ENCODE measurements at regions not wholly inside any gene's neighbourhood (a gene's known extent, or its start where the extent isn't known, plus 50 kb on each side); places are given as distances from the start of the nearest gene placed in this dataset.

GRCh38 chr7:85711894-85712293, 525.0 kb upstream of the SEMA3D start:
- Mint-ChIP-seq H3K4me3 (no peak overlapping the region), H3K27ac (no peak overlapping the region), H3K4me1 (no peaks in the 10 kb centered on the region), H3K27me3 (ENCODE audit: low read depth in 3 of 3) (no peaks in the 10 kb centered on the region), H3K9me3 (peaks cover 0 to 52% (median 13%) of the 10 kb centered on the region in 6 donors), H3K36me3 (no peaks in the 10 kb centered on the region)
- no peak for DNase-seq

GRCh38 chr7:85710960-85711359, 524.1 kb upstream of the SEMA3D start:
- Mint-ChIP-seq H3K36me3 (no peaks in the 10 kb centered on the region), H3K4me1 (no peaks in the 10 kb centered on the region), H3K4me3 (no peak overlapping the region), H3K27me3 (ENCODE audit: low read depth in 3 of 3) (no peaks in the 10 kb centered on the region), H3K9me3 (peaks cover 3 to 47% (median 18%) of the 10 kb centered on the region in 6 donors), H3K27ac (no peak overlapping the region)
- DNase-seq, result no peak

- Mint-ChIP-seq H3K4me1 (no peaks in the 10 kb centered on the region), H3K27ac (no peak overlapping the region), H3K4me3 (no peak overlapping the region), H3K27me3 (ENCODE audit: low read depth in 3 of 3) (no peaks in the 10 kb centered on the region), H3K9me3 (peaks cover 7 to 46% (median 25%) of the 10 kb centered on the region in 6 donors), H3K36me3 (no peaks in the 10 kb centered on the region)
- DNase-seq, result no peak
These were observed 521.4 kb upstream of the SEMA3D start for GRCh38 chr7:85708221-85708620.

- no peak overlapping the region for H3K27ac Mint-ChIP-seq
- no peak for DNase-seq
- no peaks in the 10 kb centered on the region for H3K27me3 Mint-ChIP-seq (ENCODE audit: low read depth in 3 of 3)
- no peaks in the 10 kb centered on the region for H3K36me3 Mint-ChIP-seq
- no peak overlapping the region for H3K4me3 Mint-ChIP-seq
- no peaks in the 10 kb centered on the region for H3K4me1 Mint-ChIP-seq
- peaks cover 7 to 30% (median 18%) of the 10 kb centered on the region in 6 donors for H3K9me3 Mint-ChIP-seq
These were observed 518.2 kb upstream of the SEMA3D start for GRCh38 chr7:85705076-85705475.

GRCh38 chr7:85703251-85704010, 516.6 kb upstream of the SEMA3D start:
- Mint-ChIP-seq H3K4me3 (no peak overlapping the region), H3K27me3 (ENCODE audit: low read depth in 3 of 3) (no peaks in the 10 kb centered on the region), H3K4me1 (no peaks in the 10 kb centered on the region), H3K36me3 (no peaks in the 10 kb centered on the region), H3K9me3 (peaks cover 7 to 20% (median 13%) of the 10 kb centered on the region in 6 donors), H3K27ac (no peak overlapping the region)
- DNase-seq, result no peak

- Mint-ChIP-seq H3K36me3 (no peaks in the 10 kb centered on the region), H3K4me3 (no peak overlapping the region), H3K27me3 (ENCODE audit: low read depth in 3 of 3) (no peaks in the 10 kb centered on the region)
These were observed 515.5 kb upstream of the SEMA3D start for GRCh38 chr7:85702348-85702747.

GRCh38 chr7:85699482-85699881, 512.6 kb upstream of the SEMA3D start:
- H3K4me3 Mint-ChIP-seq, result no peak overlapping the region
- no peaks in the 10 kb centered on the region for H3K36me3 Mint-ChIP-seq
- peaks cover 2 to 17% (median 7%) of the 10 kb centered on the region in 6 donors for H3K9me3 Mint-ChIP-seq
- no peaks in the 10 kb centered on the region for H3K27me3 Mint-ChIP-seq (ENCODE audit: low read depth in 3 of 3)
- no peak for DNase-seq
- no peaks in the 10 kb centered on the region for H3K4me1 Mint-ChIP-seq
- no peak overlapping the region for H3K27ac Mint-ChIP-seq

More at GRCh38 chr7:85702348-85702747, 515.5 kb upstream of the SEMA3D start:
- Mint-ChIP-seq H3K27ac (no peak overlapping the region), H3K4me1 (no peaks in the 10 kb centered on the region), H3K9me3 (peaks cover 7 to 20% (median 13%) of the 10 kb centered on the region in 6 donors)
- DNase-seq, result no peak

GRCh38 chr7:85695533-85695932, 508.7 kb upstream of the SEMA3D start:
- Mint-ChIP-seq H3K4me3 (no peak overlapping the region), H3K27me3 (ENCODE audit: low read depth in 3 of 3) (no peaks in the 10 kb centered on the region), H3K4me1 (no peaks in the 10 kb centered on the region), H3K36me3 (no peaks in the 10 kb centered on the region), H3K9me3 (peaks cover 0 to 9% (median 5%) of the 10 kb centered on the region in 6 donors), H3K27ac (no peak overlapping the region)
- DNase-seq, result no peak

- DNase-seq, result no peak
- H3K27me3 Mint-ChIP-seq (ENCODE audit: low read depth in 3 of 3), result no peaks in the 10 kb centered on the region
- H3K4me1 Mint-ChIP-seq, result no peaks in the 10 kb centered on the region
- H3K4me3 Mint-ChIP-seq, result no peak overlapping the region
- peaks cover 0 to 13% (median 5%) of the 10 kb centered on the region in 6 donors for H3K9me3 Mint-ChIP-seq
- H3K27ac Mint-ChIP-seq, result no peak overlapping the region
- H3K36me3 Mint-ChIP-seq, result no peaks in the 10 kb centered on the region
These were observed 508.2 kb upstream of the SEMA3D start for GRCh38 chr7:85695041-85695440.

GRCh38 chr7:85693326-85693725, 506.5 kb upstream of the SEMA3D start:
- Mint-ChIP-seq H3K4me1 (no peaks in the 10 kb centered on the region), H3K36me3 (peaks cover 0 to 4% (median 0%) of the 10 kb centered on the region in 3 donors), H3K27ac (no peak overlapping the region), H3K27me3 (ENCODE audit: low read depth in 3 of 3) (no peaks in the 10 kb centered on the region), H3K9me3 (peaks cover 0 to 29% (median 12%) of the 10 kb centered on the region in 6 donors), H3K4me3 (no peak overlapping the region)
- DNase-seq, result no peak

GRCh38 chr7:85688712-85689111, 501.9 kb upstream of the SEMA3D start:
- Mint-ChIP-seq H3K36me3 (peaks cover 0 to 4% (median 0%) of the 10 kb centered on the region in 3 donors), H3K4me1 (no peaks in the 10 kb centered on the region), H3K27me3 (ENCODE audit: low read depth in 3 of 3) (no peaks in the 10 kb centered on the region), H3K4me3 (no peak overlapping the region), H3K27ac (no peak overlapping the region), H3K9me3 (peaks cover 13 to 53% (median 24%) of the 10 kb centered on the region in 6 donors)
- no peak for DNase-seq

GRCh38 chr7:85686401-85687181, 499.7 kb upstream of the SEMA3D start:
- no peak for DNase-seq
- no peak overlapping the region for H3K4me3 Mint-ChIP-seq
- H3K4me1 Mint-ChIP-seq, result no peaks in the 10 kb centered on the region
- H3K27me3 Mint-ChIP-seq (ENCODE audit: low read depth in 3 of 3), result no peaks in the 10 kb centered on the region
- peaks cover 0 to 7% (median 0%) of the 10 kb centered on the region in 3 donors for H3K36me3 Mint-ChIP-seq
- no peak overlapping the region for H3K27ac Mint-ChIP-seq
- peaks cover 13 to 60% (median 24%) of the 10 kb centered on the region in 6 donors for H3K9me3 Mint-ChIP-seq

GRCh38 chr7:85685901-85686300, 499.0 kb upstream of the SEMA3D start:
- no peak overlapping the region for H3K4me3 Mint-ChIP-seq
- H3K4me1 Mint-ChIP-seq, result no peaks in the 10 kb centered on the region
- DNase-seq, result no peak
- no peak overlapping the region for H3K27ac Mint-ChIP-seq
- no peaks in the 10 kb centered on the region for H3K27me3 Mint-ChIP-seq (ENCODE audit: low read depth in 3 of 3)
- H3K36me3 Mint-ChIP-seq, result peaks cover 0 to 7% (median 0%) of the 10 kb centered on the region in 3 donors
- peaks cover 13 to 60% (median 24%) of the 10 kb centered on the region in 6 donors for H3K9me3 Mint-ChIP-seq

Measured in immature natural killer cell (primary cell).